HG03280 (cell line): ENCODE measurements at regions not wholly inside any gene's neighbourhood (a gene's known extent, or its start where the extent isn't known, plus 50 kb on each side); places are given as distances from the start of the nearest gene placed in this dataset.

Experiments used
- ATAC-seq: cut with Tn5 transposase; IDR thresholded peaks from one replicate; pipeline ENCODE4 v1.9.1; 2021; ENCODE audit warnings: mild to moderate bottlenecking, moderate library complexity; ENCODE audit not compliant: unreplicated experiment

DNA sequence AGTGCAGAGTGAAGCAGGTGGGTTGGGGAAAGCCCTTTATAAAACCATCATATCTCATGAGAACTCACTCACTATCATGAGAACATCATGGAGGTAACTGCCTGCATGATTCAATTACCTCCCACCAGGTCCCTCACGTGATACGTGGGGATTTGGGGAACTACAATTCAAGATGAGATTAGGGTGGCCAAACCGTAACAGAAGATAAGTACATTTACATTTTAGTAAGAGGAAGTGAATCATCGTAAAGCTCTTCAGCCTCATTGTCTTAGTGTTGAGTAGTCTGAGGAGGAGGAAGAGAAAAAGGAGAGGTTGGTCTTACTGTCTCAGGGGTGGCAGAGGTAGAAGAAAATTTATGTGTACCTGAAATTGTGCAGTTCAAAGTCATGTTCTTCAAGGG, 1053.4 kb upstream of the ADGRL4 start:
- ATAC-seq, result no peak

DNA sequence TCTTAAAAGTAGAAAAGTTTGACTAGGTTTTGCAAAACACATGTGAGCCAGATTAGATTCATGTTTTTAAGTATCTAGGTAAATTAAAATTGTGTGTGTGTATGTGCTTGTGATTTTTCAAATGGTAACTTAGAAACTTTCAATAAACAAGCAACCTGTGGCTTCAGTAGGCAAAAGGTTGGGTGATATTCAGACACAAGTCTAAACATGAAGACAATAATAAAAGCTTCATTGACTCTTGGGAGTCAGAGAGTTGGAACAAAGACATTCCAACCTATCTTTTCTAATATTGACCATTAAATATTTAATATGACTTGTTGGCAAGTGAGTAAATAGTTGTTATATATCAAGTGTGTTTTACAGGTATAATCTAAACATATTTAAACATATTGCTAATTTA, 1049.6 kb upstream of the ADGRL4 start:
- ATAC-seq, result no peak

DNA sequence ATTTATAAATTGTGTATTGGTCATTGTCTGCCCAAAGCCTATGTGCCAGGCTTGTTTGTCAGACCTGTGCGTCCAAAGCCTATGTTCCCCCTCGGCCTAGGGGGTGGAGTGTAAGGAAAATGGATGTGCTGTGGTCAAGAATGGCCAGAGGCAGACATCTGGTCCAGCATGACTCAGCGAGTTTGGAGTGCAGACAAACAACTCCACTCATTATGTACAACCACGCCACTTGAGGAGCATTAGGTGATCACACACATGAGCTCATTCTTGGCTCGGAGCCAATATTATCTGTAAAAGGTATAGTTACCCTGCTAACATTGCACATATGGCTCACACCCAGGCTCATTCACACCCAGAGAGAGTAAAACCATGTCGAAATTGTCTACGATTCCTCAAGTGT, 1047.6 kb upstream of the ADGRL4 start:
- no peak for ATAC-seq

- no peak for ATAC-seq
These were observed 1047.1 kb upstream of the ADGRL4 start for GRCh38 chr1:80053613-80054012.

DNA sequence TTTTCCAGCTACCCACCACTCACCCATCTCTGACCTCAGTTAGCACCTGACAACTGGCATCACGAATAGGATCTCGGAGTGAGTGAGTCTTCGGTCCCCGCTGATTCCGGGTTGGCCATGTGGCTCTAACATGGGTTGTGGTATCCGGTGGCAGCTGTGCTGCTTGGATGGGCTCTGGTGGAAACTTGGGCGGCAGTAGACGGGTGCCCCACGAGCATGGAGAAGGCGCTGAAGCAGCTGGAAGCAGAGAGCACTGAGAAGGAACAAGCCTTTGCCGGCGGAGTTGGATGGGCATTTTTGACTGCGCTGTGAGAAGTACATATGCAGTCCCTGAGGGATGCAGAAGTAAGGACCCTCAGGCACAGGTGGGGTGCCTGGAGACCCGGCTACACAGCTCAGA, 1044.0 kb upstream of the ADGRL4 start:
- no peak for ATAC-seq

DNA sequence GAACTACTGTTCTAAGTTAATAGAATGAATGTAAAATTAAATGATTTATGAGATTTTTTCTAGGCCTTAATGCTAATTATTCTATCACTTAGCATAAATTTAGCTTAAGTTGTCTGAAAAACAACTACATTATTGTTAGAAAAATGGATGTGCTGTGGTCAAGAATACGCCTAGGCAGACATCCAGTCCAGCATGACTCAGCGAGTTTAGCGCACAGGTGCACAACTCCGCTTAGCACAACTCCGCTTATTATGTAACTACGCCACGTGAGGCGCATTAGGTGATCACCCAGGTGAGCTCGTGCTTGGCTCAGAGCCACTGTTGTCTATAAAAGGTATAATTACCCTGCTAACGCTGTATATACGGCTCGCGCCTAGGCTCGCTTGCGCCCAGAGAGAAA, 1043.6 kb upstream of the ADGRL4 start:
- no peak for ATAC-seq

DNA sequence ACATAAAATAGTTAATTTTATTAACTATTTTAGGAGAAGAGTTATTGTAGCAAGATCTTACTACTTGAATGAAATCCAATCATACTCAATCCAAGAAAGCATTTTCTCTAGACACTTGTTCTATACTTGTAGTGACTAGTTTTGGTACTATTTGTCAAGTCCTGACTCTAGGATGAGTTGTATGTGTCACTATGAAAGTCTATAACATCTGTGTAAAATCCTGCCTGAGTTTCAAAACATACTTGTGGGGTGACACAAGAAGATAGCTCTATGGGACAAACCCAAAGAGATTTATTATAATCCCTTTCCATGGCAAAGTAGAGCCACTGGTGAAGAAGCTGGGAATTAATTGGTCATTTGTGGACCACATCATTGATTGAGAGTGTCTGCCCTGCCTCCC, 1042.2 kb upstream of the ADGRL4 start:
- no peak for ATAC-seq

DNA sequence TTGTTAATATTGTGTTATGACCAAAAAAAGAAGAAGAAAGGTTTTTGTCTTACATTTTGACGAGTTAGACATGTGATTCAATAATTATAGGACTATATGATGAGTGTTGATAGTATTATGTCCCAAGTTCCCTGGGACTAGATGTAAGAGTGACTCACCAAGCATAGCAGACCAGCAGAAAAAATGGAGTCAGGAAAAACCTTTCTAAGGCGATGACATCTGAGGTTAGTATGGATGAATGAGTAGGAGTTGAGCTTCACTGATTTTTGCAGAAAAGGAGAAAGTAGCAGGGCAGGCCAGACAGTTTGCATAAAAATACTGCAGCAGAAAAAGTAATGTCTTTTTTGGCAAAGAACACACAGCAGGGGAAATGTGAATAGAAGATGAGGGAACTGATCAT, 1041.3 kb upstream of the ADGRL4 start:
- no peak for ATAC-seq

GRCh38 chr1:80044662-80045061, 1038.1 kb upstream of the ADGRL4 start:
- ATAC-seq, result no peak

DNA sequence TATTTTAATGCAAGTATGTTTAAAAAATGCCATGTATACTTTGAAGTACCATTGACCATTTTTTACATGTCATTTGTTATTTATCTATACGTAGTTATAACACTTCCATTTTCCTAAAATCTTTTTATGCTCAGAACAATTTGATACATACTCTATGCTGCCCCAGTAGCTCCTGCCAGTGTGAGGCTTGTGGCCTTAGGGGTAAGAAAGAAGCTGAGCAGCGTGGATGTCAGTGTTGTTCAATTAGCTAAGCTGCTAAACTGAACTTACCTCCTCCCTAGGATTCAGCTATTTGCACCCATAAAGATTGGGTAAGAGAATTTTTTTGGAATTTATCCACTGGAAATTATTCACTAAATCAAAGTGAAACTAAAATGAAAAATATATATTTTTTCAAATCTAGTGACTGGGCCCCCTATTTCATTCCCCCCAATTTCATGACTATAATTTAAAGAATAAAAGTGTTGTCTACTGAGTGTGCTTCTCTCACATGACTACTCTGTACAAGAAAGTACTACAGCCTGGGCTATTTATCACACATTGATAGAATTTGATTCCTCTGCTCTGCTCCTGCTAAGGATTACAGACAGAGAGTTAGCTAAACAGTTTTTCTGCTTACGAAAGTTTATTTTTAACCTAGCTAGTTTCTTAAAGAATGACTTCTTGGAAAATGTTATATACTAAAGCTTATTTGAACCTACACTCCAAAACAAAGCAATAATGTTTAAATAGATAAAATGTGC, 1030.3 kb upstream of the ADGRL4 start:
- ATAC-seq, result no peak

- no peak for ATAC-seq
These were observed 1016.8 kb upstream of the ADGRL4 start for GRCh38 chr1:80023358-80023757.

- ATAC-seq, result no peak
These were observed 1015.4 kb upstream of the ADGRL4 start for GRCh38 chr1:80021891-80022290.

GRCh38 chr1:80018348-80018747, 1011.8 kb upstream of the ADGRL4 start:
- ATAC-seq, result no peak

GRCh38 chr1:80008934-80009333, 1002.4 kb upstream of the ADGRL4 start:
- no peak for ATAC-seq

- ATAC-seq, result no peak
These were observed 996.7 kb upstream of the ADGRL4 start for GRCh38 chr1:80003250-80003649.

DNA sequence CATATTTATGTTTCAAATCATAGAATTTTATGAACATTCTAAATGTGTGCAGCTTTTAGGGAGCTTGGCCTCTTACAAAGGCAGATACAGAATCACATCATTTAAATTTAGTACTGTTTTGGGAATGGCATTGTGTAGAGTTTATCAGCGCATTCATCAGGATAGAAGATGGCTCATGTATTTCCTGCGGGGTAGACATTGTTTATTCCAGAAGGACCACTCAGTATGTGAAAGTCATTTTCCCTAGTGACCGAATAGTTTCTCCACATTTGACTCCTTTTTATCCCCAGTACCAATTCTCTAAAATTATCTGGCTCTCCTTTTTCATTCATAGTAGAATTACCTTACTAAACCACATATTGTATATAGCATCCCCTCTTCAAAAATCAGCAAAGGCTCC, 981.9 kb upstream of the ADGRL4 start:
- no peak for ATAC-seq

GRCh38 chr1:79982211-79982610, 975.7 kb upstream of the ADGRL4 start:
- ATAC-seq, result no peak

- no peak for ATAC-seq
These were observed 975.0 kb upstream of the ADGRL4 start for GRCh38 chr1:79981481-79981880.

GRCh38 chr1:79979346-79979745, 972.8 kb upstream of the ADGRL4 start:
- ATAC-seq, result no peak

- no peak for ATAC-seq
These were observed 969.8 kb upstream of the ADGRL4 start for GRCh38 chr1:79976287-79976686.

- no peak for ATAC-seq
These were observed 968.1 kb upstream of the ADGRL4 start for GRCh38 chr1:79974659-79975058.

GRCh38 chr1:79969886-79970285, 963.4 kb upstream of the ADGRL4 start:
- ATAC-seq, result no peak

- no peak for ATAC-seq
These were observed 959.9 kb upstream of the ADGRL4 start for GRCh38 chr1:79966438-79966837.
